HEK293T (cell line): ENCODE measurements at regions not wholly inside any gene's neighbourhood (a gene's known extent, or its start where the extent isn't known, plus 50 kb on each side); places are given as distances from the start of the nearest gene placed in this dataset.

Source experiments
- BHLHE40 ChIP-seq: fragments of 450-650 bp; IDR thresholded peaks from 2 replicates; pipeline ENCODE4 v1.6.1; 2016; ENCODE audit warnings: mild to moderate bottlenecking, moderate library complexity, borderline replicate concordance
- FOXK2 ChIP-seq: fragments of 450-650 bp; IDR thresholded peaks from 2 replicates; pipeline ENCODE4 v1.6.1; 2016; ENCODE audit warnings: mild to moderate bottlenecking
- FOXM1 ChIP-seq: fragments of 450-650 bp; IDR thresholded peaks from 2 replicates; pipeline ENCODE4 v1.6.1; 2017; ENCODE audit warnings: mild to moderate bottlenecking, borderline replicate concordance
- HDGF ChIP-seq: fragments of 450-650 bp; IDR thresholded peaks from 2 replicates; pipeline ENCODE4 v1.6.1; 2017; ENCODE audit warnings: antibody characterized with exemption, borderline replicate concordance
- L3MBTL2 ChIP-seq: fragments of 450-650 bp; conservative IDR thresholded peaks from 2 replicates; pipeline ENCODE4 v1.6.1; 2016; ENCODE audit warnings: mild to moderate bottlenecking
- LEF1 ChIP-seq: fragments of 450-650 bp; IDR thresholded peaks from 2 replicates; pipeline ENCODE4 v1.6.1; 2017; ENCODE audit warnings: mild to moderate bottlenecking, borderline replicate concordance
- PKNOX1 ChIP-seq: fragments of 450-650 bp; IDR thresholded peaks from 2 replicates; pipeline ENCODE4 v1.6.1; 2016

GRCh38 chr9:1776668-1777067 lies 238.5 kb upstream of the SMARCA2 start:
- TF ChIP-seq BHLHE40 (no peak), L3MBTL2 (no peak), PKNOX1 (no peak), HDGF (no peak), FOXM1 (no peak), LEF1 (no peak), FOXK2 (no peak)
